ENCODE measurements at regions not wholly inside any gene's neighbourhood (a gene's known extent, or its start where the extent isn't known, plus 50 kb on each side); places are given as distances from the start of the nearest gene placed in this dataset.

DNA sequence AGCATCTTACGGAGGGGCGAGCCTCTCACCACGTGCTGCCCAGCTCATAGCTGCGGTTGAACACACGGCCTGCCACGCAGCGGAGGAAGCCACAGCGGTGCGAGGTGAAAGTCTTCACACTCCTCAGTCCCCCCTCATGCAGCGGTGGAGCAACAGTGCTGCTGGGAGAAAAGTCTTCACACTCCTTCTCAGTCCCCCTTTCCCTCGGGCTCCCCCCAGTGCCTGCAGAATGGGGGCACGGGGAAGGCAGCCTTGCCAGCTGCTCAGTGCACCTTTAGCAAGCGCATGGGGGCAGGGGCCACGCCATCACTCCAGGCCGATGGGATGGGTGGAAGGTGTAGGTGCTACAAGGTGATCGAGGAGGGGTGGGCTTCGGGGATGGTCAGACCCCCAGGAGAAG lies 206.3 kb upstream of the TCERG1L start:
- DNase-seq: no peak
- Histone ChIP-seq H3K9me3 (peaks cover 0 to 3% (median 0%) of the 10 kb centered on the region in 11 donors), H3K36me3 (no peaks in the 10 kb centered on the region), H3K4me1 (no peaks in the 10 kb centered on the region), H3K27ac (no peak overlapping the region), H3K4me3 (no peak overlapping the region), H3K27me3 (peaks cover 0 to 30% (median 6%) of the 10 kb centered on the region in 7 donors)
- TF ChIP-seq, protein P1, sequence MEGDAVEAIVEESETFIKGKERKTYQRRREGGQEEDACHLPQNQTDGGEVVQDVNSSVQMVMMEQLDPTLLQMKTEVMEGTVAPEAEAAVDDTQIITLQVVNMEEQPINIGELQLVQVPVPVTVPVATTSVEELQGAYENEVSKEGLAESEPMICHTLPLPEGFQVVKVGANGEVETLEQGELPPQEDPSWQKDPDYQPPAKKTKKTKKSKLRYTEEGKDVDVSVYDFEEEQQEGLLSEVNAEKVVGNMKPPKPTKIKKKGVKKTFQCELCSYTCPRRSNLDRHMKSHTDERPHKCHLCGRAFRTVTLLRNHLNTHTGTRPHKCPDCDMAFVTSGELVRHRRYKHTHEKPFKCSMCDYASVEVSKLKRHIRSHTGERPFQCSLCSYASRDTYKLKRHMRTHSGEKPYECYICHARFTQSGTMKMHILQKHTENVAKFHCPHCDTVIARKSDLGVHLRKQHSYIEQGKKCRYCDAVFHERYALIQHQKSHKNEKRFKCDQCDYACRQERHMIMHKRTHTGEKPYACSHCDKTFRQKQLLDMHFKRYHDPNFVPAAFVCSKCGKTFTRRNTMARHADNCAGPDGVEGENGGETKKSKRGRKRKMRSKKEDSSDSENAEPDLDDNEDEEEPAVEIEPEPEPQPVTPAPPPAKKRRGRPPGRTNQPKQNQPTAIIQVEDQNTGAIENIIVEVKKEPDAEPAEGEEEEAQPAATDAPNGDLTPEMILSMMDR (IDR thresholded peaks at IDR 0.05): no peak
- intact Hi-C loops (cut with DNase I): loop anchor here in 1 of 10 donors (2.0 kb wide), 1 partner anchor 21 kb away; no protein-coding TSS in a partner anchor
- ATAC-seq: no peak
- 85 to 87% methylated on average over 17 of the region's 17 CpGs for WGBS, 2 donors

DNA sequence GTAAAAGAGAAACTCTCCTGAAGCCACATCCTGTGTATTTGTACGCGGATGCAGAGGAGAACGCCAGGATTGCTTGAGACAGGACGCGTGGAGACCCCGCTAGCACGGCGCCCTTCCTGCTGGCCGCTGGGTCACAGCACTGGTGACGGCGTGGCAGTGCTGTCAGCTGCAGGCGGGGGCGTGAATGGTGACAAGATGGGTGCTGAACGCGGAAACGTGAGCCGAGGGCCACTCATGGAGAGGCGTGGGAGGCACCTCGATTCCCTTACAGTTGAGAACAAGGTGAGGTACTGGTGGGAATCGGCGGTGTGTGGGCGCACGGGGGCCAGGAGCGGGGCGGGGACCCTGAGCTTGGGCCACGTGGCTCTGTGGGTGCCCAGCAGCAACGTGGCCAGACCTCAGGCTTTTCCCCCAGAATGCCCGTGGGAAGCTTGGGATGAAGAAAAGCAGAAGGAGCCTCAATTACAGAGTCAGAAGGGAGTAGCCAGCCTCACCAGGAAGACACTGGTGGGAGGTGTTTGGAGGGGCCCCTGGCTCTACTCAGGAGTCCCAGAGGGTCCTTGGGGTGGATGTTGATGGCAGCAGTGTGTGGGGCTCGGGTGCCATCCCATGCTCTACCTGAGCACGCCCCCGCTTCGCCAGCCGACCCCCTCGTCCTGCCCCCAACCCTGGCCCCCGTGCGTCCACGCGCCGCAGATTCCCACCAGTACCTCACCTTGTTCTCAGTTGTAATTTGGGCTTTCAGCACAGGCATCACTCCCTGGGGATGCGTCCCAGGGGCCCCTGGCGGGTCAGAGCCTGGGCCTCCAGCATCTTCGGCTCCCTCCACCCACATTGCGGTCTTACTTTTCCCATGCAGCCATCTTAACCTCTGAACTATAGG lies 208.4 kb upstream of the TCERG1L start:
- Histone ChIP-seq H3K36me3 (no peaks in the 10 kb centered on the region), H3K9me3 (peaks cover 0 to 10% (median 3%) of the 10 kb centered on the region in 11 donors), H3K27me3 (peaks cover 0 to 15% (median 6%) of the 10 kb centered on the region in 7 donors), H3K4me3 (no peak overlapping the region), H3K27ac (no peak overlapping the region), H3K4me1 (no peaks in the 10 kb centered on the region)
- WGBS, 2 donors: 82 to 87% methylated on average over 43 of the region's 43 CpGs
- DNase-seq: no peak
- intact Hi-C loops (cut with DNase I): no loop called here
- TF ChIP-seq, protein P1 (IDR thresholded peaks at IDR 0.05): no peak
- ATAC-seq: no peak

DNA sequence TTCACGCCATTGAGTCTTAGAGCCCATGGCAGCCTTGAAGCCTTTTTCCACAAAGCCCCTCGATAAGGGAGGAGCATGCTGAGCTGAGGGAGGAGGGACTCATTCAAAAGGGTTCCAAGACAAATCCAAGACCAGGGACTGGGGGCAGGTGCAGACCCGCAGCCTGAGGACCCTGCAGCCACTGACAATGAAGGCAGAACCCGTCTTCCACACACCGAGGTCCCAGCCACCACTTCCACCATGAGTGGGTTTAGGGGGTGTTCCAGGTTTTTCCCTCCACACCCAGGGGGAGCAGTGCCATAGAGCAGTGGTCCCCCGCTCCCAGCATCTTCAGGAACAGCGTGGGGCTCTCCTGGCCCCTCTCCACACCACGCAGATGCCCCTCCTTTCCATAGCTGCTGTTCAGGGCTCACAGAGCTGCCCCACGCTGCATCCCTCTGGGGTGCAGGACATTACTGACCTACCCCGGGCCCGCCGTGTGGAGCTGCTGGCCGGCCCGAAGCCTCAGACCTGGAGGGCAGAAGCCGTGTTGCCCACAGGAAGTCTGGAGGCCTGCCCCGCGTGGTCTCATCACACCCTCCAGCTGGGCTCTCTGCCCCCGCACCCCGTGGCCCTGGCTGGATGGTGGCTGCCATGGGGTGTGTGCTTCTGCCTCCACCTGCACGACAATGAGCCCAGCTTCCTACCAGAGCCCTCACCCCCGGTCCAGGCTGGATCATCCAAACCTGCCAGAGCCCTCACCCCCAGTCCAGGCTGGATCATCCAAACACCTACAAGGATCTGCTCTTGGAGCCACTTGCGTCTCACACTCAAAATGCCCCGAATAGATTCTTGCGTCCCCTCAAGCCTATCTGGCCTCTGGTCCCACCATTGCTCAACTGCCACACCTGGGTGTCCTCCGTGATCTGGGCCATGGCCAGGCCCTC lies 220.0 kb upstream of the TCERG1L start:
- TF ChIP-seq, protein P1 (IDR thresholded peaks at IDR 0.05): no peak
- ATAC-seq (no peak), DNase-seq (no peak)
- H3K9me3 ChIP-seq: peaks cover 0 to 6% (median 0%) of the 10 kb centered on the region in 11 donors
- H3K36me3 ChIP-seq: no peaks in the 10 kb centered on the region
- intact Hi-C loops (cut with DNase I): no loop called here
- H3K4me3 ChIP-seq: no peak overlapping the region
- H3K27ac ChIP-seq: no peak overlapping the region
- H3K4me1 ChIP-seq: no peaks in the 10 kb centered on the region
- WGBS, 2 donors: 82 to 83% methylated on average over 25 of the region's 25 CpGs
- H3K27me3 ChIP-seq: peaks cover 0 to 13% (median 5%) of the 10 kb centered on the region in 7 donors

DNA sequence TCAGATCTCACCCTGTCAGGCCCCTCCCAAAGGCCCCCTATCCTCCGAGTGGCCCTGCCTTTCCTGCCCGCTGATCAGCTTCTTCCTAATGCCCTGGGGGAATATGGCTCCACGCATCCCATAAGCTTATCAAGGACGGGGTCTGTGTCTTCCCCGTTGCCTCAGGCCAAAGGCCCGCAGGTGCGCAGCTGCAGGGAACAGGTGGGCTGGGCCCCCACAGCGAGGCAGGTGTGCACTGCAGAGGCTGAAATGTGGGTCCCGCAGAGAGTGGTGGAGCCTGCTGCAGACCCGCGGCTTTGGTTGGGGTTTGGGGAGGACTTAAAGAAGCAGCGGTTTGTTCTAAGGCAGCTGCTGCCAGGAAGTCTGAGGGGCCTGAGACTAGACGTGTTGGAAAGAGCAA lies 220.8 kb upstream of the TCERG1L start:
- Histone ChIP-seq H3K9me3 (peaks cover 0 to 6% (median 0%) of the 10 kb centered on the region in 11 donors), H3K4me1 (no peaks in the 10 kb centered on the region), H3K27me3 (peaks cover 0 to 13% (median 5%) of the 10 kb centered on the region in 7 donors), H3K4me3 (no peak overlapping the region), H3K27ac (no peak overlapping the region), H3K36me3 (no peaks in the 10 kb centered on the region)
- TF ChIP-seq, protein P1 (IDR thresholded peaks at IDR 0.05): no peak
- 81 to 82% methylated on average over 13 of the region's 13 CpGs for WGBS, 2 donors
- intact Hi-C loops (cut with DNase I): no loop called here
- ATAC-seq (no peak), DNase-seq (no peak)

Data from heart right ventricle (tissue), 16 donors.